IPS DF 4.7 (cell line): ENCODE measurements at regions not wholly inside any gene's neighbourhood (a gene's known extent, or its start where the extent isn't known, plus 50 kb on each side); places are given as distances from the start of the nearest gene placed in this dataset.
"Not testable (repeated sequence)": the region's sequence is repeated elsewhere in the genome, so short reads cannot be mapped to it uniquely, and the experiment has no call there.

Source experiments
- DNase-seq: peaks from one replicate; pipeline ENCODE4 v3.0.0-alpha.2; 2013; ENCODE audit warnings: low spot score; ENCODE audit errors: extremely low read depth

- no peak for DNase-seq
These were observed 814.5 kb upstream of the NEGR1 start for GRCh38 chr1:73096841-73097240.

GRCh38 chr1:73092383-73092782 lies 810.0 kb upstream of the NEGR1 start:
- DNase-seq: no peak

GRCh38 chr1:73066866-73067265 lies 784.5 kb upstream of the NEGR1 start:
- no peak for DNase-seq

GRCh38 chr1:73065339-73066041 lies 783.2 kb upstream of the NEGR1 start:
- no peak for DNase-seq

GRCh38 chr1:73056826-73057225 lies 774.5 kb upstream of the NEGR1 start:
- no peak for DNase-seq

- DNase-seq: no peak
These were observed 762.1 kb upstream of the NEGR1 start for GRCh38 chr1:73044241-73045036.

GRCh38 chr1:73042403-73042802 lies 760.1 kb upstream of the NEGR1 start:
- DNase-seq: no peak

- no peak for DNase-seq
These were observed 758.5 kb upstream of the NEGR1 start for GRCh38 chr1:73040811-73041210.

GRCh38 chr1:73034271-73034670 lies 751.9 kb upstream of the NEGR1 start:
- no peak for DNase-seq

GRCh38 chr1:73033640-73034039 lies 751.3 kb upstream of the NEGR1 start:
- no peak for DNase-seq

GRCh38 chr1:73029571-73029970 lies 747.2 kb upstream of the NEGR1 start:
- no peak for DNase-seq

GRCh38 chr1:73026114-73026513 lies 743.8 kb upstream of the NEGR1 start:
- DNase-seq: no peak

- no peak for DNase-seq
These were observed 727.6 kb upstream of the NEGR1 start for GRCh38 chr1:73009938-73010337.

GRCh38 chr1:73009311-73009710 lies 727.0 kb upstream of the NEGR1 start:
- DNase-seq: no peak

GRCh38 chr1:72997624-72998023 lies 715.3 kb upstream of the NEGR1 start:
- DNase-seq: no peak

GRCh38 chr1:72997041-72997440 lies 714.7 kb upstream of the NEGR1 start:
- no peak for DNase-seq

- DNase-seq: not testable (repeated sequence)
These were observed 705.5 kb upstream of the NEGR1 start for GRCh38 chr1:72987871-72988270.

- no peak for DNase-seq
These were observed 704.4 kb upstream of the NEGR1 start for GRCh38 chr1:72986591-72987290.

GRCh38 chr1:72985024-72985423 lies 702.7 kb upstream of the NEGR1 start:
- DNase-seq: not testable (repeated sequence)

- DNase-seq: not testable (repeated sequence)
These were observed 700.7 kb upstream of the NEGR1 start for GRCh38 chr1:72983011-72983410.

GRCh38 chr1:72969461-72969860 lies 687.1 kb upstream of the NEGR1 start:
- no peak for DNase-seq

- no peak for DNase-seq
These were observed 672.6 kb upstream of the NEGR1 start for GRCh38 chr1:72954943-72955342.
